ENCODE measurements at regions not wholly inside any gene's neighbourhood (a gene's known extent, or its start where the extent isn't known, plus 50 kb on each side); places are given as distances from the start of the nearest gene placed in this dataset.

GRCh38 chr1:194084755-194085154 lies 898.3 kb upstream of the B3GALT2 start:
- no peaks in the 10 kb centered on the region for H3K36me3 Mint-ChIP-seq
- POLR2A ChIA-PET: no interaction called here
- DNase-seq (no peak), ATAC-seq (replicated peaks in 1 of 4) (no peak)
- no peak overlapping the region for H3K4me3 ChIP-seq (ENCODE audit: control insufficient read depth in 1 of 2, extremely low read depth in 1 of 2, low read length in 1 of 2)
- no peaks in the 10 kb centered on the region for H3K36me3 ChIP-seq (ENCODE audit: control insufficient read depth in 2 of 2, extremely low read depth in 1 of 2, insufficient read depth in 1 of 2, low read length in 1 of 2)
- peaks cover 0 to 5% (median 0%) of the 10 kb centered on the region in 3 donors for H3K9me3 Mint-ChIP-seq
- CTCF ChIA-PET: no interaction called here
- no peaks in the 10 kb centered on the region for H3K27me3 ChIP-seq (replicated peaks in 1 of 2; ENCODE audit: control insufficient read depth in 2 of 2, extremely low read depth in 1 of 2, insufficient read depth in 2 of 2, low read length in 1 of 2)
- no peak overlapping the region for H3K27ac ChIP-seq (ENCODE audit: low read length)
- H3K9me3 ChIP-seq: no peaks in the 10 kb centered on the region
- H3K27ac Mint-ChIP-seq: no peak overlapping the region
- no peaks in the 10 kb centered on the region for H3K27me3 Mint-ChIP-seq
- H3K4me1 Mint-ChIP-seq: peaks cover 2 to 5% (median 4%) of the 10 kb centered on the region in 3 donors
- H3K4me3 Mint-ChIP-seq: no peak overlapping the region
- no peaks in the 10 kb centered on the region for H3K4me1 ChIP-seq (ENCODE audit: control insufficient read depth in 1 of 2, extremely low read depth in 1 of 2, insufficient read depth in 2 of 2, low read length in 2 of 2)
- WGBS (ENCODE audit: insufficient coverage): no CpG with 5 or more reads among the region's 3 CpGs

- peaks cover 0 to 2% (median 2%) of the 10 kb centered on the region in 3 donors for H3K4me1 Mint-ChIP-seq
- no peaks in the 10 kb centered on the region for H3K27me3 Mint-ChIP-seq
- H3K36me3 Mint-ChIP-seq: peaks cover 4% of the 10 kb centered on the region
- no peaks in the 10 kb centered on the region for H3K4me1 ChIP-seq (ENCODE audit: control insufficient read depth in 1 of 2, extremely low read depth in 1 of 2, insufficient read depth in 2 of 2, low read length in 2 of 2)
- H3K9me3 Mint-ChIP-seq: peaks cover 2 to 9% (median 5%) of the 10 kb centered on the region in 3 donors
- no peak overlapping the region for H3K4me3 ChIP-seq (ENCODE audit: control insufficient read depth in 1 of 2, extremely low read depth in 1 of 2, low read length in 1 of 2)
- ChIA-PET CTCF (no interaction called here), POLR2A (no interaction called here)
- no peaks in the 10 kb centered on the region for H3K27me3 ChIP-seq (replicated peaks in 1 of 2; ENCODE audit: control insufficient read depth in 2 of 2, extremely low read depth in 1 of 2, insufficient read depth in 2 of 2, low read length in 1 of 2)
- H3K36me3 ChIP-seq (ENCODE audit: control insufficient read depth in 2 of 2, extremely low read depth in 1 of 2, insufficient read depth in 1 of 2, low read length in 1 of 2): no peaks in the 10 kb centered on the region
- no peaks in the 10 kb centered on the region for H3K9me3 ChIP-seq
- no peak for ATAC-seq (replicated peaks in 1 of 4)
- H3K27ac ChIP-seq (ENCODE audit: low read length): no peak overlapping the region
- H3K27ac Mint-ChIP-seq: no peak overlapping the region
- no peak overlapping the region for H3K4me3 Mint-ChIP-seq
- DNase-seq: no peak
Measured at GRCh38 chr1:194081444-194081843, 895.0 kb upstream of the B3GALT2 start.

GRCh38 chr1:194080826-194081225 lies 894.4 kb upstream of the B3GALT2 start:
- no peak overlapping the region for H3K27ac Mint-ChIP-seq
- H3K27me3 Mint-ChIP-seq: no peaks in the 10 kb centered on the region
- peaks cover 0 to 2% (median 2%) of the 10 kb centered on the region in 3 donors for H3K4me1 Mint-ChIP-seq
- H3K4me3 Mint-ChIP-seq: no peak overlapping the region
- POLR2A ChIA-PET: no interaction called here
- no peaks in the 10 kb centered on the region for H3K27me3 ChIP-seq (replicated peaks in 1 of 2; ENCODE audit: control insufficient read depth in 2 of 2, extremely low read depth in 1 of 2, insufficient read depth in 2 of 2, low read length in 1 of 2)
- H3K4me1 ChIP-seq (ENCODE audit: control insufficient read depth in 1 of 2, extremely low read depth in 1 of 2, insufficient read depth in 2 of 2, low read length in 2 of 2): no peaks in the 10 kb centered on the region
- peaks cover 4% of the 10 kb centered on the region for H3K36me3 Mint-ChIP-seq
- no peak overlapping the region for H3K4me3 ChIP-seq (ENCODE audit: control insufficient read depth in 1 of 2, extremely low read depth in 1 of 2, low read length in 1 of 2)
- no peaks in the 10 kb centered on the region for H3K36me3 ChIP-seq (ENCODE audit: control insufficient read depth in 2 of 2, extremely low read depth in 1 of 2, insufficient read depth in 1 of 2, low read length in 1 of 2)
- WGBS (ENCODE audit: insufficient coverage): no CpG with 5 or more reads among the region's 2 CpGs
- ATAC-seq (replicated peaks in 1 of 4) (no peak), DNase-seq (no peak)
- peaks cover 2 to 9% (median 5%) of the 10 kb centered on the region in 3 donors for H3K9me3 Mint-ChIP-seq
- H3K9me3 ChIP-seq: no peaks in the 10 kb centered on the region
- CTCF ChIA-PET: interaction anchor here in 1 of 2 donors (0.6 kb wide), 1 partner anchor 22 kb away, joined by 4 read pairs; no protein-coding TSS in a partner anchor
- H3K27ac ChIP-seq (ENCODE audit: low read length): no peak overlapping the region

- Histone ChIP-seq H3K4me3 (ENCODE audit: control insufficient read depth in 1 of 2, extremely low read depth in 1 of 2, low read length in 1 of 2) (no peak overlapping the region), H3K27me3 (replicated peaks in 1 of 2; ENCODE audit: control insufficient read depth in 2 of 2, extremely low read depth in 1 of 2, insufficient read depth in 2 of 2, low read length in 1 of 2) (no peaks in the 10 kb centered on the region), H3K4me1 (ENCODE audit: control insufficient read depth in 1 of 2, extremely low read depth in 1 of 2, insufficient read depth in 2 of 2, low read length in 2 of 2) (no peaks in the 10 kb centered on the region), H3K9me3 (no peaks in the 10 kb centered on the region), H3K36me3 (ENCODE audit: control insufficient read depth in 2 of 2, extremely low read depth in 1 of 2, insufficient read depth in 1 of 2, low read length in 1 of 2) (no peaks in the 10 kb centered on the region), H3K27ac (ENCODE audit: low read length) (no peak overlapping the region)
- Mint-ChIP-seq H3K27me3 (no peaks in the 10 kb centered on the region), H3K9me3 (peaks cover 2 to 9% (median 5%) of the 10 kb centered on the region in 3 donors), H3K4me3 (no peak overlapping the region), H3K4me1 (peaks cover 0 to 6% (median 0%) of the 10 kb centered on the region in 3 donors), H3K36me3 (peaks cover 4% of the 10 kb centered on the region), H3K27ac (no peak overlapping the region)
- WGBS (ENCODE audit: insufficient coverage): 50% methylated on average over 1 of the region's 1 CpG
- DNase-seq (no peak), ATAC-seq (replicated peaks in 1 of 4) (no peak)
- POLR2A ChIA-PET: no interaction called here
- CTCF ChIA-PET: no interaction called here
Measured at GRCh38 chr1:194078765-194079164, 892.4 kb upstream of the B3GALT2 start.

- Histone ChIP-seq H3K4me3 (ENCODE audit: control insufficient read depth in 1 of 2, extremely low read depth in 1 of 2, low read length in 1 of 2) (no peak overlapping the region), H3K36me3 (ENCODE audit: control insufficient read depth in 2 of 2, extremely low read depth in 1 of 2, insufficient read depth in 1 of 2, low read length in 1 of 2) (no peaks in the 10 kb centered on the region), H3K9me3 (no peaks in the 10 kb centered on the region), H3K4me1 (ENCODE audit: control insufficient read depth in 1 of 2, extremely low read depth in 1 of 2, insufficient read depth in 2 of 2, low read length in 2 of 2) (no peaks in the 10 kb centered on the region), H3K27me3 (replicated peaks in 1 of 2; ENCODE audit: control insufficient read depth in 2 of 2, extremely low read depth in 1 of 2, insufficient read depth in 2 of 2, low read length in 1 of 2) (no peaks in the 10 kb centered on the region), H3K27ac (ENCODE audit: low read length) (no peak overlapping the region)
- no CpG with 5 or more reads among the region's 1 CpG for WGBS (ENCODE audit: insufficient coverage)
- CTCF ChIA-PET: no interaction called here
- H3K27me3 Mint-ChIP-seq: no peaks in the 10 kb centered on the region
- no peak overlapping the region for H3K4me3 Mint-ChIP-seq
- H3K27ac Mint-ChIP-seq: no peak overlapping the region
- H3K36me3 Mint-ChIP-seq: peaks cover 4% of the 10 kb centered on the region
- ATAC-seq (replicated peaks in 1 of 4) (no peak), DNase-seq (no peak)
- peaks cover 0 to 9% (median 2%) of the 10 kb centered on the region in 3 donors for H3K9me3 Mint-ChIP-seq
- POLR2A ChIA-PET: interaction anchor here in 1 of 2 donors (0.7 kb wide), 1 partner anchor 135 kb away, joined by 8 read pairs; no protein-coding TSS in a partner anchor
- peaks cover 0 to 6% (median 0%) of the 10 kb centered on the region in 3 donors for H3K4me1 Mint-ChIP-seq
Measured at GRCh38 chr1:194076646-194077045, 890.2 kb upstream of the B3GALT2 start.

- H3K27ac Mint-ChIP-seq: no peak overlapping the region
- H3K27me3 ChIP-seq (replicated peaks in 1 of 2; ENCODE audit: control insufficient read depth in 2 of 2, extremely low read depth in 1 of 2, insufficient read depth in 2 of 2, low read length in 1 of 2): no peaks in the 10 kb centered on the region
- H3K4me1 Mint-ChIP-seq: peaks cover 0 to 6% (median 0%) of the 10 kb centered on the region in 3 donors
- WGBS (ENCODE audit: insufficient coverage): 94% methylated on average over 3 of the region's 3 CpGs
- H3K4me3 ChIP-seq (ENCODE audit: control insufficient read depth in 1 of 2, extremely low read depth in 1 of 2, low read length in 1 of 2): no peak overlapping the region
- DNase-seq (no peak), ATAC-seq (replicated peaks in 1 of 4) (no peak)
- H3K9me3 Mint-ChIP-seq: peaks cover 0 to 9% (median 2%) of the 10 kb centered on the region in 3 donors
- no peaks in the 10 kb centered on the region for H3K27me3 Mint-ChIP-seq
- no peak overlapping the region for H3K27ac ChIP-seq (ENCODE audit: low read length)
- H3K4me1 ChIP-seq (ENCODE audit: control insufficient read depth in 1 of 2, extremely low read depth in 1 of 2, insufficient read depth in 2 of 2, low read length in 2 of 2): no peaks in the 10 kb centered on the region
- H3K36me3 Mint-ChIP-seq: peaks cover 10% of the 10 kb centered on the region
- H3K4me3 Mint-ChIP-seq: no peak overlapping the region
- no peaks in the 10 kb centered on the region for H3K36me3 ChIP-seq (ENCODE audit: control insufficient read depth in 2 of 2, extremely low read depth in 1 of 2, insufficient read depth in 1 of 2, low read length in 1 of 2)
- ChIA-PET POLR2A (interaction anchor here in 1 of 2 donors (0.5 kb wide), 1 partner anchor 76 kb away, joined by 3 read pairs; no protein-coding TSS in a partner anchor), CTCF (no interaction called here)
- no peaks in the 10 kb centered on the region for H3K9me3 ChIP-seq
Measured at GRCh38 chr1:194073833-194074232, 887.4 kb upstream of the B3GALT2 start.

GRCh38 chr1:194071205-194071604 lies 884.8 kb upstream of the B3GALT2 start:
- CTCF ChIA-PET: no interaction called here

More at GRCh38 chr1:194071205-194071604, 884.8 kb upstream of the B3GALT2 start:
- H3K27me3 Mint-ChIP-seq: no peaks in the 10 kb centered on the region
- no peaks in the 10 kb centered on the region for H3K9me3 Mint-ChIP-seq
- peaks cover 6% of the 10 kb centered on the region for H3K36me3 Mint-ChIP-seq
- H3K9me3 ChIP-seq: no peaks in the 10 kb centered on the region
- H3K27me3 ChIP-seq (replicated peaks in 1 of 2; ENCODE audit: control insufficient read depth in 2 of 2, extremely low read depth in 1 of 2, insufficient read depth in 2 of 2, low read length in 1 of 2): no peaks in the 10 kb centered on the region
- no peak for DNase-seq
- no peak for ATAC-seq (replicated peaks in 1 of 4)
- H3K4me3 Mint-ChIP-seq: no peak overlapping the region
- POLR2A ChIA-PET: no interaction called here
- peaks cover 0 to 6% (median 0%) of the 10 kb centered on the region in 3 donors for H3K4me1 Mint-ChIP-seq
- H3K36me3 ChIP-seq (ENCODE audit: control insufficient read depth in 2 of 2, extremely low read depth in 1 of 2, insufficient read depth in 1 of 2, low read length in 1 of 2): no peaks in the 10 kb centered on the region
- no peak overlapping the region for H3K27ac Mint-ChIP-seq
- no peak overlapping the region for H3K27ac ChIP-seq (ENCODE audit: low read length)
- H3K4me3 ChIP-seq (ENCODE audit: control insufficient read depth in 1 of 2, extremely low read depth in 1 of 2, low read length in 1 of 2): no peak overlapping the region
- no peaks in the 10 kb centered on the region for H3K4me1 ChIP-seq (ENCODE audit: control insufficient read depth in 1 of 2, extremely low read depth in 1 of 2, insufficient read depth in 2 of 2, low read length in 2 of 2)

All from T-cell (primary cell).